Activated CD8-positive, alpha-beta memory T cell treated with anti-CD3 and anti-CD28 coated beads for 1 hour (primary cell): ENCODE measurements at regions not wholly inside any gene's neighbourhood (a gene's known extent, or its start where the extent isn't known, plus 50 kb on each side); places are given as distances from the start of the nearest gene placed in this dataset.
"Not testable (repeated sequence)": the region's sequence is repeated elsewhere in the genome, so short reads cannot be mapped to it uniquely, and the experiment has no call there.

Experiments
- DNase-seq, 2 donors: peaks; one replicate each; pipeline ENCODE4 v3.0.0-alpha.2; 2020; ENCODE audit warnings: low read depth in 1 of 2; ENCODE audit errors: extremely low read depth in 1 of 2

GRCh38 chr5:174816858-174817257 lies 92.5 kb downstream of the MSX2 start:
- DNase-seq: no peak

- DNase-seq: no peak
Observed at GRCh38 chr5:174811438-174811837, 87.1 kb downstream of the MSX2 start.

- DNase-seq: no peak
Observed at GRCh38 chr5:174810796-174811195, 86.4 kb downstream of the MSX2 start.

GRCh38 chr5:174807471-174807870 lies 83.1 kb downstream of the MSX2 start:
- DNase-seq: no peak

GRCh38 chr5:174806729-174807128 lies 82.3 kb downstream of the MSX2 start:
- no peak for DNase-seq

- DNase-seq: no peak
Observed at GRCh38 chr5:174801798-174802197, 77.4 kb downstream of the MSX2 start.

- DNase-seq: no peak
Observed at GRCh38 chr5:174800435-174800834, 76.1 kb downstream of the MSX2 start.

GRCh38 chr5:174799121-174799520 lies 74.7 kb downstream of the MSX2 start:
- no peak for DNase-seq

- DNase-seq: no peak
Observed at GRCh38 chr5:174798551-174798951, 74.2 kb downstream of the MSX2 start.

GRCh38 chr5:174796711-174797192 lies 72.4 kb downstream of the MSX2 start:
- DNase-seq: no peak

GRCh38 chr5:174794931-174795672 lies 70.7 kb downstream of the MSX2 start:
- DNase-seq: no peak

- DNase-seq: peak in 1 of 2 donors; percentile 18
Observed at GRCh38 chr5:174793684-174794328, 69.4 kb downstream of the MSX2 start.

GRCh38 chr5:174793076-174793475 lies 68.7 kb downstream of the MSX2 start:
- no peak for DNase-seq

- not testable (repeated sequence) for DNase-seq
Observed at GRCh38 chr5:174792265-174792664, 67.9 kb downstream of the MSX2 start.

GRCh38 chr5:174790906-174791305 lies 66.5 kb downstream of the MSX2 start:
- DNase-seq: no peak

GRCh38 chr5:174789596-174789995 lies 65.2 kb downstream of the MSX2 start:
- no peak for DNase-seq

- no peak for DNase-seq
Observed at GRCh38 chr5:174785120-174785680, 60.8 kb downstream of the MSX2 start.
